ENCODE measurements at regions not wholly inside any gene's neighbourhood (a gene's known extent, or its start where the extent isn't known, plus 50 kb on each side); places are given as distances from the start of the nearest gene placed in this dataset.

DNA sequence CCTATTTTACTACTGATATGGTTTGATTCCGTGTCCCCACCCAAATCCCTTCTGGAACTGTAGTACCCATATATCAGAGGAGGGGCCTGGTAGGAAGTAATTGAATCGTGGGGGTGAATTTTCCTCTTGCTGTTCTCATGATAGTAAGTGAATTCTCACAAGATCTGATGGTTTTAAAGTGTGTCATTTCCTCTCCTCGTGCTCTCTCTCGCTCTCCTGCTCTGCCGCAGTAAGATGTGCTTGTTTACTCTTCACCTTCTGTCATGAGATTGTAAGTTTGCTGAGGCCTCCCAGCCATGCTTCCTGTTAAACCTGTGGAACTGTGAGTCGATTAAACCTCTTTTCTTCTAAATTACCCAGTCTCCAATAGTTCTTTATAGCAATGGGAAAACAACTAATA, 81.2 kb upstream of the ZBTB20 start:
- TF ChIP-seq NR2C2 (CRISPR knock-in tag; IDR thresholded peaks at IDR 0.05; ENCODE audit: borderline replicate concordance) (no peak), MEIS2 (CRISPR knock-in tag; IDR thresholded peaks at IDR 0.05) (no peak), EZH2 (conservative IDR thresholded peaks at IDR 0.05; ENCODE audit: low read depth, low read length) (no peak), ELF1 (CRISPR knock-in tag; IDR thresholded peaks at IDR 0.05) (no peak), POLR2A (IDR thresholded peaks at IDR 0.05; ENCODE audit: insufficient read depth in 1 of 2, low read depth in 2 of 2, low read length in 2 of 2) (no peak), JUN (CRISPR knock-in tag; IDR thresholded peaks at IDR 0.05) (no peak), SATB2 (CRISPR knock-in tag; IDR thresholded peaks at IDR 0.05) (no peak), MYNN (CRISPR knock-in tag; IDR thresholded peaks at IDR 0.05; ENCODE audit: low read depth) (no peak), TCF7 (IDR thresholded peaks at IDR 0.05; ENCODE audit: low read depth) (no peak), HMG20B (CRISPR knock-in tag; conservative IDR thresholded peaks at IDR 0.05) (no peak)
- TF ChIP-seq, protein P1, sequence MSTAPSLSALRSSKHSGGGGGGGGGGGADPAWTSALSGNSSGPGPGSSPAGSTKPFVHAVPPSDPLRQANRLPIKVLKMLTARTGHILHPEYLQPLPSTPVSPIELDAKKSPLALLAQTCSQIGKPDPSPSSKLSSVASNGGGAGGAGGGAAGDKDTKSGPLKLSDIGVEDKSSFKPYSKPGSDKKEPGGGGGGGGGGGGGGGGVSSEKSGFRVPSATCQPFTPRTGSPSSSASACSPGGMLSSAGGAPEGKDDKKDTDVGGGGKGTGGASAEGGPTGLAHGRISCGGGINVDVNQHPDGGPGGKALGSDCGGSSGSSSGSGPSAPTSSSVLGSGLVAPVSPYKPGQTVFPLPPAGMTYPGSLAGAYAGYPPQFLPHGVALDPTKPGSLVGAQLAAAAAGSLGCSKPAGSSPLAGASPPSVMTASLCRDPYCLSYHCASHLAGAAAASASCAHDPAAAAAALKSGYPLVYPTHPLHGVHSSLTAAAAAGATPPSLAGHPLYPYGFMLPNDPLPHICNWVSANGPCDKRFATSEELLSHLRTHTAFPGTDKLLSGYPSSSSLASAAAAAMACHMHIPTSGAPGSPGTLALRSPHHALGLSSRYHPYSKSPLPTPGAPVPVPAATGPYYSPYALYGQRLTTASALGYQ (CRISPR knock-in tag; IDR thresholded peaks at IDR 0.05) = no peak

Data from HepG2 (cell line).